Left lung (tissue), 4 donors: ENCODE measurements at regions not wholly inside any gene's neighbourhood (a gene's known extent, or its start where the extent isn't known, plus 50 kb on each side); places are given as distances from the start of the nearest gene placed in this dataset.

Source experiments
- ATAC-seq: fragments of 200-7000 bp; cut with Tn5 transposase; one replicate; pipeline ENCODE4 v1.9.1; 2020; ENCODE audit warnings: moderate library complexity
- DNase-seq, 4 donors: peaks; one replicate each; pipeline ENCODE4 v3.0.0-alpha.2; 2013 to 2020
- H3K27ac ChIP-seq, 2 donors: fragments of 200-600 bp; sonication (generic) in 1 of 2; one replicate each; pipeline versions ENCODE4 v1.5.0 to v1.8.0; 2020 to 2021
- H3K27me3 ChIP-seq, 2 donors: fragments of 200-600 bp; sonication (generic) in 1 of 2; one replicate each; pipeline versions ENCODE4 v1.5.0 to v1.8.0; 2020 to 2021
- H3K36me3 ChIP-seq, 2 donors: fragments of 200-600 bp; sonication (generic) in 1 of 2; one replicate each; pipeline versions ENCODE4 v1.5.0 to v1.8.0; 2020 to 2021
- H3K4me1 ChIP-seq, 2 donors: fragments of 200-600 bp; one replicate each; pipeline ENCODE4 v1.8.0; 2021
- H3K4me3 ChIP-seq, 2 donors: fragments of 200-600 bp; sonication (generic) in 1 of 2; one replicate each; pipeline versions ENCODE4 v1.5.0 to v1.8.0; 2020 to 2021; ENCODE audit warnings: mild to moderate bottlenecking in 1 of 2
- H3K9me3 ChIP-seq, 2 donors: fragments of 200-600 bp; sonication (generic) in 1 of 2; one replicate each; pipeline versions ENCODE4 v1.5.0 to v1.8.0; 2020 to 2021
- CTCF ChIP-seq, 2 donors: fragments of 200-600 bp; sonication (generic) in 1 of 2; IDR thresholded peaks; one replicate each; pipeline versions ENCODE4 v1.5.0 to v1.8.0; 2021; ENCODE audit warnings: antibody characterized with exemption in 2 of 2
- intact Hi-C, 2 donors: fragments of 100-400 bp; cut with DNase I; formaldehyde crosslinking; loops; one replicate each; pipeline versions ENCODE4 v1.11.2 to v1.14.2; 2022
- donor health status: DM: no; HTN: yes; CAD: no.
- donor health status: DM: no; HTN: no; CAD: no.

DNA sequence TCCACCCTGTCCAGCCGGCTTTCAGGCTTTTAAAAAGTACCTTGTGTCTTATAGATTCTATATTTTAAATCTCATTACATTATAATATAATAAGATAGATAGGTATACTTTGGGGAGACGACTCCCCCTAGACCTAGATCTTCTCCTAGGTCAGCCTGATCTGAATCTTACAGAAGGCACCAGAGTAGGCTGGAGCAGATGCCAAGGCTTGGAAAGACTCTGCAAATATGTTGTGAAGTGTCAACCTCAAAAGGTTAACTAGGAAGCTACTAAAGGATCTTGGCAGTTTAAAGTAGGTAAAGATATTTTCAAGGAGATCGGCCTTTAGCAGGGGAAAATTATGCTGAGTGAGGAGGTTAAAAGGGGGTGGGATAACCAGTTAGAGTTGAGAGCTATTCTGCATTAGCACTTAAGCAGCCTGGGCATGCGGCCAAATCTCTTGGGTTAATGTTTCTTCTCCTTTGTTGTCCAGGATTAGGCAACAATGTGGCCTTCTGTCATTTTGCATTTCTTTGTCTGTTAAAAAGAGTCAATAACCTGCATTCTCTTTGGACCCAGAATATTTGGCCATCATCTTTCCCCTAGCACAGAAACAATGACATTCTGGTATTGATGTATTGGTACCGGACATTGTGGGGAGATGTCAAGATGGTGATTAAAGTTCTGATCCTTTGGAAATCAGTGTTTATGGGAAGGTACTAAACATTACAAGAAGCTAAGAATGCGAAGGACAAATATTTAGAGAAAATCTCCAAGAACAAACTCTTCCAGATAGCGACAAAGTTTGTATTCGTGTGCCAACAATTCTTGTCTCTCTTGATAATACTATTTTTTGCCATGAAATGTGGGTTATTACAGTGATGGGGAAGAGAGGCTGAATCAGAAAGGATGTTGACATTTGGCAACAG, 51.2 kb upstream of the DHX40 start:
- no peaks in the 10 kb centered on the region for H3K9me3 ChIP-seq
- TF ChIP-seq CTCF (IDR thresholded peaks at IDR 0.05): no peak
- peak; percentile 81 to 94 (median 92) for DNase-seq
- no peak overlapping the region for H3K4me3 ChIP-seq
- peak; percentile 85 for ATAC-seq
- H3K27me3 ChIP-seq: no peaks in the 10 kb centered on the region
- peaks cover 3 to 26% of the 10 kb centered on the region in 2 donors for H3K4me1 ChIP-seq
- intact Hi-C loops: no loop called here
- H3K36me3 ChIP-seq: no peaks in the 10 kb centered on the region
- H3K27ac ChIP-seq: peak overlapping the region; percentile 33 to 66
